H9 (cell line): ENCODE measurements at regions not wholly inside any gene's neighbourhood (a gene's known extent, or its start where the extent isn't known, plus 50 kb on each side); places are given as distances from the start of the nearest gene placed in this dataset.

Experiments
- DNase-seq: peaks from one replicate; pipeline ENCODE4 v3.0.0-alpha.2; 2017
- H2AFZ ChIP-seq: one replicate; pipeline ENCODE4 v1.6.1; 2013; ENCODE audit warnings: mild to moderate bottlenecking, low read length, control low read depth, moderate library complexity
- H2AK5ac ChIP-seq: 2 replicates; pipeline ENCODE4 v1.6.1; 2013; ENCODE audit warnings: low read length, control low read depth, mixed read lengths; ENCODE audit not compliant: insufficient read length
- H2BK120ac ChIP-seq: one replicate; pipeline ENCODE4 v1.6.1; 2013; ENCODE audit warnings: low read depth, mild to moderate bottlenecking, low read length, control low read depth, inconsistent platforms; ENCODE audit not compliant: poor library complexity, severe bottlenecking
- H2BK12ac ChIP-seq: 2 replicates; pipeline ENCODE4 v1.6.1; 2013; ENCODE audit warnings: low read length, control low read depth, mixed read lengths, low read depth; ENCODE audit not compliant: insufficient read length
- H2BK15ac ChIP-seq: 2 replicates; pipeline ENCODE4 v1.6.1; 2013; ENCODE audit warnings: low read depth, low read length, control low read depth
- H2BK20ac ChIP-seq: one replicate; pipeline ENCODE4 v1.6.1; 2013; ENCODE audit warnings: low read depth, mild to moderate bottlenecking, low read length, control low read depth, inconsistent platforms; ENCODE audit not compliant: poor library complexity, severe bottlenecking
- H2BK5ac ChIP-seq: 2 replicates; pipeline ENCODE4 v1.6.1; 2013; ENCODE audit warnings: low read length, control low read depth, mixed read lengths; ENCODE audit not compliant: insufficient read length
- H3K14ac ChIP-seq: 2 replicates; pipeline ENCODE4 v1.6.1; 2013; ENCODE audit warnings: low read length, control low read depth; ENCODE audit not compliant: insufficient read depth
- H3K18ac ChIP-seq: 2 replicates; pipeline ENCODE4 v1.6.1; 2013; ENCODE audit warnings: low read depth, mild to moderate bottlenecking, mixed read lengths, low read length, control low read depth; ENCODE audit not compliant: insufficient read length
- H3K23ac ChIP-seq: 2 replicates; pipeline ENCODE4 v1.6.1; 2013; ENCODE audit warnings: low read length, control low read depth, mixed read lengths, low read depth; ENCODE audit not compliant: insufficient read length
- H3K23me2 ChIP-seq: 2 replicates; pipeline ENCODE4 v1.6.1; 2013; ENCODE audit warnings: low read depth, mild to moderate bottlenecking, mixed read lengths, low read length, control low read depth; ENCODE audit not compliant: insufficient read length, poor library complexity, severe bottlenecking
- H3K27ac ChIP-seq: 2 replicates; pipeline ENCODE4 v1.5.1; 2013; ENCODE audit warnings: low read length, control low read depth, mixed read lengths, low read depth; ENCODE audit not compliant: insufficient read length
- H3K27me3 ChIP-seq: 2 replicates; pipeline ENCODE4 v1.6.1; 2013; ENCODE audit warnings: low read length, control low read depth, inconsistent platforms; ENCODE audit not compliant: insufficient read depth
- H3K4ac ChIP-seq: 2 replicates; pipeline ENCODE4 v1.6.1; 2013; ENCODE audit warnings: low read depth, mild to moderate bottlenecking, control low read depth, inconsistent platforms, low read length, moderate library complexity
- H3K4me1 ChIP-seq: 2 replicates; pipeline ENCODE4 v1.6.1; 2013; ENCODE audit warnings: low read length, control low read depth, inconsistent platforms; ENCODE audit not compliant: insufficient read depth
- H3K4me2 ChIP-seq: 2 replicates; pipeline ENCODE4 v1.6.1; 2013; ENCODE audit warnings: low read length, control low read depth, mixed read lengths; ENCODE audit not compliant: insufficient read length, insufficient read depth
- H3K56ac ChIP-seq: 2 replicates; pipeline ENCODE4 v1.6.1; 2013; ENCODE audit warnings: low read depth, mild to moderate bottlenecking, mixed read lengths, low read length, control low read depth; ENCODE audit not compliant: insufficient read length
- H3K79me1 ChIP-seq: 2 replicates; pipeline ENCODE4 v1.6.1; 2013; ENCODE audit warnings: low read depth, mild to moderate bottlenecking, moderate library complexity, low read length, control low read depth, inconsistent platforms; ENCODE audit not compliant: insufficient read depth, poor library complexity, severe bottlenecking
- H3K79me2 ChIP-seq: 2 replicates; pipeline ENCODE4 v1.6.1; 2013; ENCODE audit warnings: low read length, control low read depth, inconsistent platforms; ENCODE audit not compliant: insufficient read depth
- H3K9ac ChIP-seq: 2 replicates; pipeline ENCODE4 v1.6.1; 2013; ENCODE audit warnings: low read length, control low read depth, mixed read lengths; ENCODE audit not compliant: insufficient read length; ENCODE audit errors: extremely low read depth
- H3K9me3 ChIP-seq: one replicate; pipeline ENCODE4 v1.6.1; 2013; ENCODE audit warnings: low read depth, low read length, inconsistent platforms; ENCODE audit not compliant: control insufficient read depth
- H3T11ph ChIP-seq: one replicate; pipeline ENCODE4 v1.6.1; 2013; ENCODE audit warnings: mild to moderate bottlenecking, low read length, control low read depth, inconsistent platforms
- H4K20me1 ChIP-seq: one replicate; pipeline ENCODE4 v1.6.1; 2013; ENCODE audit not compliant: control insufficient read depth, insufficient read length, insufficient read depth
- H4K5ac ChIP-seq: 2 replicates; pipeline ENCODE4 v1.6.1; 2013; ENCODE audit warnings: low read depth, mild to moderate bottlenecking, mixed read lengths, low read length, control low read depth; ENCODE audit not compliant: insufficient read length
- H4K8ac ChIP-seq: replicated peaks from 2 replicates; pipeline ENCODE4 v1.6.1; 2013; ENCODE audit warnings: low read length, control low read depth, mixed read lengths, low read depth; ENCODE audit not compliant: insufficient read length
- H4K91ac ChIP-seq: 2 replicates; pipeline ENCODE4 v1.6.1; 2013; ENCODE audit warnings: low read depth, mild to moderate bottlenecking, moderate library complexity, mixed read lengths, low read length, control low read depth; ENCODE audit not compliant: insufficient read length
- H3K27ac Mint-ChIP-seq, 3 experiments: 2 replicates in 2 of 3; 3 replicates in 1 of 3; pipeline ENCODE4 v1.8.0; 2020 to 2021; ENCODE audit warnings: mixed read lengths in 3 of 3, mild to moderate bottlenecking in 1 of 3, moderate library complexity in 1 of 3
- H3K27me3 Mint-ChIP-seq: 2 replicates; pipeline ENCODE4 v1.8.0; 2021; ENCODE audit warnings: low read depth, mild to moderate bottlenecking, moderate library complexity, mixed read lengths
- H3K36me3 Mint-ChIP-seq, 3 experiments: 2 replicates in 2 of 3; 3 replicates in 1 of 3; pipeline ENCODE4 v1.8.0; 2020 to 2021; ENCODE audit warnings: low read depth in 3 of 3, mixed read lengths in 3 of 3; ENCODE audit not compliant: insufficient read depth in 1 of 3
- H3K4me1 Mint-ChIP-seq, 2 experiments: 2 replicates each; pipeline ENCODE4 v1.8.0; 2020; ENCODE audit warnings: mixed read lengths in 2 of 2
- H3K4me3 Mint-ChIP-seq, 2 experiments: 2 replicates in 1 of 2; 3 replicates in 1 of 2; pipeline ENCODE4 v1.8.0; 2020 to 2021; ENCODE audit warnings: mild to moderate bottlenecking in 2 of 2, mixed read lengths in 2 of 2, moderate library complexity in 1 of 2
- H3K9me3 Mint-ChIP-seq, 2 experiments: 2 replicates in 1 of 2; 3 replicates in 1 of 2; pipeline ENCODE4 v1.8.0; 2020; ENCODE audit warnings: mild to moderate bottlenecking in 2 of 2, mixed read lengths in 2 of 2, moderate library complexity in 1 of 2
- CTCF ChIP-seq: fragments of 200-600 bp; sonication (generic); conservative IDR thresholded peaks from 3 replicates; pipeline ENCODE4 v1.8.0; 2021; ENCODE audit warnings: antibody characterized with exemption, mild to moderate bottlenecking
- WGBS: extraction: QIAGEN DNeasy Blood & Tissue Kit; methylation state at CpG from one replicate; pipeline ENCODE4 v1.1.7; 2013; ENCODE audit warnings: missing lambda C conversion rate, low lambda C conversion rate, mixed read lengths; ENCODE audit not compliant: insufficient read length; ENCODE audit errors: extremely low coverage; 5-methylcytosine and 5-hydroxymethylcytosine counted together

- Histone ChIP-seq H3K4ac (no peak overlapping the region), H2AFZ (no peak overlapping the region), H3K23ac (no peak overlapping the region), H4K8ac (no peak overlapping the region), H3K27me3 (no peaks in the 10 kb centered on the region), H3K4me1 (no peaks in the 10 kb centered on the region), H3K27ac (no peak overlapping the region), H3K79me1 (no peaks in the 10 kb centered on the region), H3K56ac (no peak overlapping the region), H3K14ac (no peak overlapping the region), H3T11ph (no peak overlapping the region), H3K18ac (no peak overlapping the region), H4K91ac (no peak overlapping the region), H2BK5ac (no peak overlapping the region), H2AK5ac (no peak overlapping the region), H4K5ac (no peak overlapping the region), H2BK15ac (no peak overlapping the region), H3K9me3 (no peaks in the 10 kb centered on the region), H2BK12ac (no peak overlapping the region), H3K79me2 (no peaks in the 10 kb centered on the region), H2BK20ac (no peak overlapping the region), H3K23me2 (no peaks in the 10 kb centered on the region), H3K4me2 (no peak overlapping the region), H4K20me1 (no peaks in the 10 kb centered on the region), H2BK120ac (no peak overlapping the region), H3K9ac (no peak overlapping the region)
- TF ChIP-seq CTCF, result no peak
- no peaks in the 10 kb centered on the region for H3K4me1 Mint-ChIP-seq
- H3K9me3 Mint-ChIP-seq, result no peaks in the 10 kb centered on the region
- no peak overlapping the region for H3K4me3 Mint-ChIP-seq
- no peaks in the 10 kb centered on the region for H3K36me3 Mint-ChIP-seq
- H3K27ac Mint-ChIP-seq, result no peak overlapping the region
- H3K27me3 Mint-ChIP-seq, result no peaks in the 10 kb centered on the region
- no peak for DNase-seq
- WGBS, result no CpG with 5 or more reads among the region's 2 CpGs
These were observed 95.8 kb upstream of the STXBP5 start for GRCh38 chr6:147108259-147108910.
